ENCODE measurements at regions not wholly inside any gene's neighbourhood (a gene's known extent, or its start where the extent isn't known, plus 50 kb on each side); places are given as distances from the start of the nearest gene placed in this dataset.

- Histone ChIP-seq H3K4me3 (no peak overlapping the region), H3K4me1 (no peaks in the 10 kb centered on the region), H3K27ac (no peak overlapping the region), H3K9me3 (no peaks in the 10 kb centered on the region), H3K9ac (ENCODE audit: low read depth in 2 of 2, low read length in 2 of 2) (no peak overlapping the region), H3K27me3 (no peaks in the 10 kb centered on the region), H3K36me3 (no peaks in the 10 kb centered on the region)
- intact Hi-C loops (cut with DNase I) = no loop called here
- no peak for TF ChIP-seq CTCF (IDR thresholded peaks at IDR 0.05)
- DNase-seq = no peak
Observed at GRCh38 chr5:143534761-143535154, 131.3 kb upstream of the NR3C1 start.

- intact Hi-C loops (cut with DNase I) = no loop called here
- Histone ChIP-seq H3K4me1 (no peaks in the 10 kb centered on the region), H3K27ac (no peak overlapping the region), H3K9me3 (no peaks in the 10 kb centered on the region), H3K27me3 (no peaks in the 10 kb centered on the region), H3K4me3 (no peak overlapping the region), H3K36me3 (no peaks in the 10 kb centered on the region), H3K9ac (ENCODE audit: low read depth in 2 of 2, low read length in 2 of 2) (no peak overlapping the region)
- no peak for DNase-seq
- TF ChIP-seq CTCF (IDR thresholded peaks at IDR 0.05) = no peak
Observed at GRCh38 chr5:143533978-143534760, 130.7 kb upstream of the NR3C1 start.

- Histone ChIP-seq H3K9ac (ENCODE audit: low read depth in 2 of 2, low read length in 2 of 2) (no peak overlapping the region), H3K9me3 (no peaks in the 10 kb centered on the region), H3K36me3 (no peaks in the 10 kb centered on the region), H3K27ac (no peak overlapping the region), H3K27me3 (no peaks in the 10 kb centered on the region), H3K4me3 (no peak overlapping the region), H3K4me1 (no peaks in the 10 kb centered on the region)
- intact Hi-C loops (cut with DNase I) = no loop called here
- TF ChIP-seq CTCF (IDR thresholded peaks at IDR 0.05) = no peak
- no peak for DNase-seq
Observed at GRCh38 chr5:143533475-143533874, 130.0 kb upstream of the NR3C1 start.

- no peak for TF ChIP-seq CTCF (IDR thresholded peaks at IDR 0.05)
- intact Hi-C loops (cut with DNase I) = no loop called here
- Histone ChIP-seq H3K36me3 (no peaks in the 10 kb centered on the region), H3K4me1 (no peaks in the 10 kb centered on the region), H3K9ac (ENCODE audit: low read depth in 2 of 2, low read length in 2 of 2) (no peak overlapping the region), H3K9me3 (no peaks in the 10 kb centered on the region), H3K27ac (no peak overlapping the region), H3K27me3 (no peaks in the 10 kb centered on the region), H3K4me3 (no peak overlapping the region)
- DNase-seq = no peak
Observed at GRCh38 chr5:143527808-143528207, 124.3 kb upstream of the NR3C1 start.

GRCh38 chr5:143525176-143525575 lies 121.7 kb upstream of the NR3C1 start:
- Histone ChIP-seq H3K4me3 (no peak overlapping the region), H3K9me3 (no peaks in the 10 kb centered on the region), H3K9ac (ENCODE audit: low read depth in 2 of 2, low read length in 2 of 2) (no peak overlapping the region), H3K27me3 (no peaks in the 10 kb centered on the region), H3K4me1 (no peaks in the 10 kb centered on the region), H3K27ac (no peak overlapping the region), H3K36me3 (no peaks in the 10 kb centered on the region)
- intact Hi-C loops (cut with DNase I) = no loop called here
- no peak for TF ChIP-seq CTCF (IDR thresholded peaks at IDR 0.05)
- DNase-seq = no peak

Data from colonic mucosa (tissue), 4 donors.